ENCODE measurements at regions not wholly inside any gene's neighbourhood (a gene's known extent, or its start where the extent isn't known, plus 50 kb on each side); places are given as distances from the start of the nearest gene placed in this dataset.

- H3K27ac ChIP-seq (ENCODE audit: extremely low read depth, low read depth, low read length) = no peak overlapping the region
- no peaks in the 10 kb centered on the region for H3K36me3 ChIP-seq (ENCODE audit: control insufficient read depth in 2 of 2, insufficient read depth in 1 of 2, low read length in 2 of 2)
- no peaks in the 10 kb centered on the region for H3K9me3 ChIP-seq (ENCODE audit: control insufficient read depth, insufficient read depth, low read depth, low read length)
- TF ChIP-seq ZNF362 (tag by site-specific recombination; IDR thresholded peaks at IDR 0.05) (no peak), GLIS2 (tag by site-specific recombination; IDR thresholded peaks at IDR 0.05) (no peak), ZFHX2 (tag by site-specific recombination; conservative IDR thresholded peaks at IDR 0.05) (no peak), ZNF514 (tag by site-specific recombination; IDR thresholded peaks at IDR 0.05) (no peak), ZNF626 (tag by site-specific recombination; IDR thresholded peaks at IDR 0.05) (no peak), ZNF221 (tag by site-specific recombination; IDR thresholded peaks at IDR 0.05; ENCODE audit: borderline replicate concordance) (no peak), ZSCAN5A (tag by site-specific recombination; IDR thresholded peaks at IDR 0.05) (no peak), ZNF791 (tag by site-specific recombination; IDR thresholded peaks at IDR 0.05) (no peak), ZNF777 (tag by site-specific recombination; IDR thresholded peaks at IDR 0.05; ENCODE audit: borderline replicate concordance) (no peak), TCF7L2 (IDR thresholded peaks at IDR 0.05; ENCODE audit: borderline replicate concordance, low read depth, low read length) (no peak), YY1 (tag by site-specific recombination; IDR thresholded peaks at IDR 0.05) (no peak), ZNF639 (tag by site-specific recombination; IDR thresholded peaks at IDR 0.05) (no peak)
- POLR2A ChIA-PET = no interaction called here
- no peak overlapping the region for H3K4me3 ChIP-seq (ENCODE audit: low read depth, low read length)
- no peaks in the 10 kb centered on the region for H3K4me1 ChIP-seq (ENCODE audit: control insufficient read depth, insufficient read depth, low read length)
- CTCF ChIA-PET = no interaction called here
Observed at GRCh38 chr5:60352992-60353599, 346.9 kb downstream of the DEPDC1B start.

- no peak for TF ChIP-seq BCL11A (tag by site-specific recombination; IDR thresholded peaks at IDR 0.05; ENCODE audit: low read depth)
- no peak for TF ChIP-seq ZNF404 (tag by site-specific recombination; IDR thresholded peaks at IDR 0.05)
- no peak for TF ChIP-seq ZIC2 (tag by site-specific recombination; IDR thresholded peaks at IDR 0.05)
- no peak for TF ChIP-seq EGR2 (tag by site-specific recombination; IDR thresholded peaks at IDR 0.05; ENCODE audit: low read depth)
- no peak for TF ChIP-seq ZNF221 (tag by site-specific recombination; IDR thresholded peaks at IDR 0.05; ENCODE audit: borderline replicate concordance)
- no peak for TF ChIP-seq SCRT1 (tag by site-specific recombination; IDR thresholded peaks at IDR 0.05; ENCODE audit: borderline replicate concordance)
- TF ChIP-seq ZNF48 (tag by site-specific recombination; IDR thresholded peaks at IDR 0.05) = no peak
- no peak for TF ChIP-seq ZNF785 (tag by site-specific recombination; IDR thresholded peaks at IDR 0.05)
- TF ChIP-seq TSHZ1 (tag by site-specific recombination; IDR thresholded peaks at IDR 0.05; ENCODE audit: borderline replicate concordance) = no peak
- TF ChIP-seq IKZF3 (tag by site-specific recombination; IDR thresholded peaks at IDR 0.05) = no peak
- no peak for TF ChIP-seq ZXDB (tag by site-specific recombination; IDR thresholded peaks at IDR 0.05)
- no peak for TF ChIP-seq ZSCAN16 (tag by site-specific recombination; IDR thresholded peaks at IDR 0.05)
- TF ChIP-seq ZBTB21 (tag by site-specific recombination; IDR thresholded peaks at IDR 0.05) = no peak
- TF ChIP-seq ZNF624 (tag by site-specific recombination; IDR thresholded peaks at IDR 0.05) = no peak
- no peaks in the 10 kb centered on the region for H3K9me3 ChIP-seq (ENCODE audit: control insufficient read depth, insufficient read depth, low read depth, low read length)
- H3K36me3 ChIP-seq (ENCODE audit: control insufficient read depth in 2 of 2, insufficient read depth in 1 of 2, low read length in 2 of 2) = no peaks in the 10 kb centered on the region
- ChIA-PET POLR2A (no interaction called here), CTCF (interaction anchor here (0.8 to 1.1 kb wide), 2 partner anchors 55 to 65 kb away, joined by 3 read pairs; no protein-coding TSS in a partner anchor)
- H3K4me1 ChIP-seq (ENCODE audit: control insufficient read depth, insufficient read depth, low read length) = no peaks in the 10 kb centered on the region
- no peak overlapping the region for H3K27ac ChIP-seq (ENCODE audit: extremely low read depth, low read depth, low read length)
- H3K4me3 ChIP-seq (ENCODE audit: low read depth, low read length) = no peak overlapping the region
Observed at GRCh38 chr5:60350794-60351193, 349.2 kb downstream of the DEPDC1B start.
